ENCODE measurements at regions not wholly inside any gene's neighbourhood (a gene's known extent, or its start where the extent isn't known, plus 50 kb on each side); places are given as distances from the start of the nearest gene placed in this dataset.

GRCh38 chr20:6845141-6845540, 77.7 kb downstream of the BMP2 start:
- Histone ChIP-seq H3K4me3 (no peak overlapping the region), H3K27ac (no peak overlapping the region), H3K4me2 (no peak overlapping the region), H3K9me3 (no peaks in the 10 kb centered on the region; the same call in 2 of the 3 replicates), H3K4me1 (no peaks in the 10 kb centered on the region)
- ATAC-seq (no peak), DNase-seq (ENCODE audit: low read depth in 1 of 2, low spot score in 1 of 2) (no peak), FAIRE-seq (no peak)
- POLR2A ChIA-PET, result no interaction called here
- CTCF ChIA-PET, result interaction anchor here (0.6 kb wide), 1 partner anchor 10 kb away, joined by 3 read pairs; no protein-coding TSS in a partner anchor
- TF ChIP-seq ZFP36 (IDR thresholded peaks at IDR 0.05; ENCODE audit: borderline replicate concordance, partially characterized antibody) (no peak), CHD4 (IDR thresholded peaks at IDR 0.05; ENCODE audit: borderline replicate concordance) (no peak), RNF2 (IDR thresholded peaks at IDR 0.05; ENCODE audit: borderline replicate concordance, low read depth) (no peak), BCL3 (IDR thresholded peaks at IDR 0.05) (no peak), SMC3 (IDR thresholded peaks at IDR 0.05) (no peak), FOSL2 (IDR thresholded peaks at IDR 0.05) (no peak), FOSL2 (CRISPR knock-in tag; IDR thresholded peaks at IDR 0.05) (no peak), JUNB (IDR thresholded peaks at IDR 0.05) (no peak), HOXB13 (CRISPR knock-in tag; IDR thresholded peaks at IDR 0.05; ENCODE audit: low read depth) (no peak), RAD21 (conservative IDR thresholded peaks at IDR 0.05 in 1 of 2, IDR thresholded peaks at IDR 0.05 in 1 of 2) (no peak)

- no peak overlapping the region for H3K27ac ChIP-seq
- H3K4me1 ChIP-seq, result no peaks in the 10 kb centered on the region
- DNase-seq (ENCODE audit: low read depth in 1 of 2, low spot score in 1 of 2), result no peak
- WGBS (ENCODE audit: missing lambda C conversion rate), result 7% methylated on average over 3 of the region's 3 CpGs
- no peak for TF ChIP-seq RAD21 (conservative IDR thresholded peaks at IDR 0.05 in 1 of 2, IDR thresholded peaks at IDR 0.05 in 1 of 2)
- no peak for TF ChIP-seq CTCF (IDR thresholded peaks at IDR 0.05)
- TF ChIP-seq SREBF2 (IDR thresholded peaks at IDR 0.05), result no peak
- TF ChIP-seq USF2 (IDR thresholded peaks at IDR 0.05), result no peak
- TF ChIP-seq ZC3H11A (IDR thresholded peaks at IDR 0.05), result no peak
- TF ChIP-seq MYC (IDR thresholded peaks at IDR 0.05; ENCODE audit: borderline replicate concordance, low read length), result no peak
- TF ChIP-seq CHD4 (IDR thresholded peaks at IDR 0.05; ENCODE audit: borderline replicate concordance), result no peak
- no peak for TF ChIP-seq BHLHE40 (IDR thresholded peaks at IDR 0.05; ENCODE audit: low read depth, low read length)
- TF ChIP-seq NR3C1 (IDR thresholded peaks at IDR 0.05), result no peak
- no peak for TF ChIP-seq RCOR1 (IDR thresholded peaks at IDR 0.05; ENCODE audit: low read depth, low read length)
- no peak overlapping the region for H3K4me3 ChIP-seq
- ChIA-PET POLR2A (no interaction called here), CTCF (no interaction called here)
- no peak for FAIRE-seq
- H3K4me2 ChIP-seq, result no peak overlapping the region
- H3K9me3 ChIP-seq, result peaks cover 2% of the 10 kb centered on the region; the same call in 1 of the 3 replicates
- no peak for ATAC-seq
Observed at GRCh38 chr20:6848041-6848440, 80.6 kb downstream of the BMP2 start.

GRCh38 chr20:6848992-6849391, 81.5 kb downstream of the BMP2 start:
- Histone ChIP-seq H3K4me1 (no peaks in the 10 kb centered on the region), H3K27ac (no peak overlapping the region), H3K9me3 (peaks cover 2% of the 10 kb centered on the region; the same call in 1 of the 3 replicates), H3K4me2 (no peak overlapping the region), H3K4me3 (no peak overlapping the region)
- no peak for TF ChIP-seq REST (IDR thresholded peaks at IDR 0.05)
- TF ChIP-seq HOXB13 (CRISPR knock-in tag; IDR thresholded peaks at IDR 0.05; ENCODE audit: low read depth), result no peak
- TF ChIP-seq CHD4 (IDR thresholded peaks at IDR 0.05; ENCODE audit: borderline replicate concordance), result no peak
- TF ChIP-seq RFX5 (IDR thresholded peaks at IDR 0.05), result no peak
- POLR2A ChIA-PET, result no interaction called here
- ATAC-seq (no peak), DNase-seq (ENCODE audit: low read depth in 1 of 2, low spot score in 1 of 2) (no peak), FAIRE-seq (no peak)
- 18% methylated on average over 2 of the region's 2 CpGs for WGBS (ENCODE audit: missing lambda C conversion rate)
- CTCF ChIA-PET, result no interaction called here

All from A549 (cell line).